Glutamatergic neuron (in vitro differentiated cells): ENCODE measurements at regions not wholly inside any gene's neighbourhood (a gene's known extent, or its start where the extent isn't known, plus 50 kb on each side); places are given as distances from the start of the nearest gene placed in this dataset.

ENCODE experiments used
- DNase-seq: peaks from one replicate; pipeline ENCODE4 v3.0.0; 2022
- H3K27ac Mint-ChIP-seq: one replicate; pipeline ENCODE4 v1.8.0; 2020; ENCODE audit warnings: mild to moderate bottlenecking, mixed read lengths, inconsistent platforms; ENCODE audit not compliant: unreplicated experiment
- H3K27me3 Mint-ChIP-seq: one replicate; pipeline ENCODE4 v1.8.0; 2020; ENCODE audit warnings: mild to moderate bottlenecking, moderate library complexity, mixed read lengths, inconsistent platforms; ENCODE audit not compliant: unreplicated experiment
- H3K36me3 Mint-ChIP-seq: one replicate; pipeline ENCODE4 v1.8.0; 2020; ENCODE audit warnings: mild to moderate bottlenecking, mixed read lengths, inconsistent platforms; ENCODE audit not compliant: unreplicated experiment
- H3K4me1 Mint-ChIP-seq: one replicate; pipeline ENCODE4 v1.8.0; 2020; ENCODE audit warnings: mild to moderate bottlenecking, low read depth, mixed read lengths, inconsistent platforms; ENCODE audit not compliant: unreplicated experiment
- H3K4me3 Mint-ChIP-seq: one replicate; pipeline ENCODE4 v1.8.0; 2020; ENCODE audit warnings: mild to moderate bottlenecking, mixed read lengths, inconsistent platforms; ENCODE audit not compliant: unreplicated experiment
- H3K9me3 Mint-ChIP-seq: one replicate; pipeline ENCODE4 v1.8.0; 2020; ENCODE audit warnings: mild to moderate bottlenecking, moderate library complexity, mixed read lengths, inconsistent platforms; ENCODE audit not compliant: unreplicated experiment
- CTCF ChIP-seq: fragments of 200-600 bp; sonication (generic); IDR thresholded peaks from one replicate; pipeline ENCODE4 v1.5.0; 2021; ENCODE audit not compliant: partially characterized antibody, unreplicated experiment

- H3K27me3 Mint-ChIP-seq = no peaks in the 10 kb centered on the region
- H3K27ac Mint-ChIP-seq = no peak overlapping the region
- no peak for DNase-seq
- H3K4me3 Mint-ChIP-seq = no peak overlapping the region
- H3K9me3 Mint-ChIP-seq = no peaks in the 10 kb centered on the region
- no peak for TF ChIP-seq CTCF
- peaks cover 6% of the 10 kb centered on the region for H3K4me1 Mint-ChIP-seq
- peaks cover 6% of the 10 kb centered on the region for H3K36me3 Mint-ChIP-seq
Measured at GRCh38 chr5:175383350-175383749, 60.6 kb downstream of the DRD1 start.

- Mint-ChIP-seq H3K36me3 (peaks cover 6% of the 10 kb centered on the region), H3K27me3 (no peaks in the 10 kb centered on the region), H3K4me3 (no peak overlapping the region), H3K4me1 (peaks cover 4% of the 10 kb centered on the region), H3K27ac (no peak overlapping the region), H3K9me3 (no peaks in the 10 kb centered on the region)
- TF ChIP-seq CTCF = no peak
- no peak for DNase-seq
Measured at GRCh38 chr5:175382171-175382570, 61.8 kb downstream of the DRD1 start.

- no peak overlapping the region for H3K4me3 Mint-ChIP-seq
- peaks cover 6% of the 10 kb centered on the region for H3K36me3 Mint-ChIP-seq
- DNase-seq = no peak
- H3K9me3 Mint-ChIP-seq = no peaks in the 10 kb centered on the region
- H3K27me3 Mint-ChIP-seq = no peaks in the 10 kb centered on the region
- no peak overlapping the region for H3K27ac Mint-ChIP-seq
- no peak for TF ChIP-seq CTCF
- no peaks in the 10 kb centered on the region for H3K4me1 Mint-ChIP-seq
Measured at GRCh38 chr5:175381130-175381529, 62.9 kb downstream of the DRD1 start.

GRCh38 chr5:175380701-175381100, 63.3 kb downstream of the DRD1 start:
- H3K4me1 Mint-ChIP-seq = no peaks in the 10 kb centered on the region
- DNase-seq = no peak
- peaks cover 6% of the 10 kb centered on the region for H3K36me3 Mint-ChIP-seq
- no peak for TF ChIP-seq CTCF
- no peak overlapping the region for H3K4me3 Mint-ChIP-seq
- H3K27me3 Mint-ChIP-seq = no peaks in the 10 kb centered on the region
- H3K27ac Mint-ChIP-seq = no peak overlapping the region
- H3K9me3 Mint-ChIP-seq = no peaks in the 10 kb centered on the region

GRCh38 chr5:175379867-175380266, 64.1 kb downstream of the DRD1 start:
- no peak for DNase-seq
- peaks cover 6% of the 10 kb centered on the region for H3K36me3 Mint-ChIP-seq
- H3K27me3 Mint-ChIP-seq = no peaks in the 10 kb centered on the region
- H3K4me3 Mint-ChIP-seq = no peak overlapping the region
- H3K27ac Mint-ChIP-seq = no peak overlapping the region
- TF ChIP-seq CTCF = no peak
- H3K4me1 Mint-ChIP-seq = no peaks in the 10 kb centered on the region
- H3K9me3 Mint-ChIP-seq = no peaks in the 10 kb centered on the region
